HS-27A (cell line): ENCODE measurements at regions not wholly inside any gene's neighbourhood (a gene's known extent, or its start where the extent isn't known, plus 50 kb on each side); places are given as distances from the start of the nearest gene placed in this dataset.

Experiments used
- DNase-seq: peaks from one replicate; pipeline ENCODE4 v3.0.0-alpha.2; 2012; ENCODE audit warnings: low read depth, missing footprints

- no peak for DNase-seq
These were observed 195.3 kb downstream of the NHLRC3 start for GRCh38 chr13:39233519-39233918.

DNA sequence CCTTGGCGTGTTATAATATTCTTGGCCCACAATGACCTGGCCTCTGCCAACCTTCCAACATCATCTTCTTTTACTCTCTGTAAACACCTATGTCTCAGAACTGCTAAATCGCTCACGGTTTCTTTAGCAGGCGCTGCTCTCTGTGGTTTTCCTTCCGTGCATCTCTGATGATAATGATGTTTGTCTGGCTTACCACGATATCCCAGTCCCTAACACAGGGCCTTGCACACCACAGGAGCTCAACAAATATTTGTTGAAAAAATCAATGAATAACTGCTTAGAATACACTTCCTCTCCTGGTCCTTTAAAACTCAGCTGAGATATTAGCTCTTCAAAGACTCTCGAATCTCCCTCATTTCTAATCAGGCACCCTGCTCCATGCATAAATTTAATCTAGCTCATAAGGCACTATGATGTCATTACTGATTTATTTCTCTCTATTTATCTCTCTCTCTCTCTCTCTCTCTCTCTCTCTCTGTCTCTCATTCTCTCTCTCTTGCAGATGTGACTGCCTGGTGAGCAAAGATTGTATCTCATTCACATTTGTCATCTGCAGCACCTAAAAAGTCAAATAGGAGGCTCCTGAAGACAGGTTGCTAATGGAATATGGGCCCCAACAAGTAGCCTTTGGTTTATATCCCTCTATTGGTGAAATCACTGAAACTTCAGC, 206.4 kb downstream of the NHLRC3 start:
- DNase-seq: no peak

GRCh38 chr13:39245688-39246087, 207.4 kb downstream of the NHLRC3 start:
- no peak for DNase-seq

DNA sequence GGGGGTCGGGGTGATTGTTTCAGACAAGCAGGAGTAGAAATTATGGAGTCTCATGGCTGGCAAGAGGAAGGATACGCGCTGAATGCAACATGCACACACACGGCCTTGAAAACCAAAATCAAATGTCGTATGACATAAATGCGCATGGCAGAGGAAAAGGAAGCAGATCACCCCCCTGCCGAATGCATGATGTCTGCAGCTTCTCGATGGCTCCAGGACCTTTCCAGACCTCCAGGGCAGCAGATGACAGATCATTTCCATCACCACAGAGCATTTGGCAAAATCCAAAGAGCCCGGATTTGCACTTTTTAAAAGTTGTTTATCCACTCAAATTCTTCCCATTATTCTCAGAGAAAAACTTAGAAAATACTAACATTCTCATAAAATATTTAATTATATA, 211.7 kb downstream of the NHLRC3 start:
- no peak for DNase-seq

DNA sequence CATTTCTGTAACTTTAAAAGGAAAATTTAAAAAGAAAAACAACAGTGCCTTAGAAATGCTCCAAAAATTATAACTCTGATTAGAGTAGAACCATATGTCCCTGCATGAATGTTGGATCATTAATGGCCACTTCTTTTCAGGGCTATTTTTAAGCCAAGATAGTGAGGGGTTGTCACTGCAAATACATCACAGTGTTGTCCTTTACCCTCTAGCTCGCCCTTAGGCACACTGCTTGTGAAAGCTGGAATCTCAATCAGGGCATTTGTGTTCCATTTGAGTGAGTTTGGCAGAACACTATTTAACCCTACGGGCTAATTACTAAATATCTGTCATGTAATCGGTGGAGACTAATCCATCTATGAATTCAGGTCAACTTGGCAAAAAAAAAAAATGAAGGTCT, 212.2 kb downstream of the NHLRC3 start:
- no peak for DNase-seq

GRCh38 chr13:39251340-39251739, 213.1 kb downstream of the NHLRC3 start:
- no peak for DNase-seq

DNA sequence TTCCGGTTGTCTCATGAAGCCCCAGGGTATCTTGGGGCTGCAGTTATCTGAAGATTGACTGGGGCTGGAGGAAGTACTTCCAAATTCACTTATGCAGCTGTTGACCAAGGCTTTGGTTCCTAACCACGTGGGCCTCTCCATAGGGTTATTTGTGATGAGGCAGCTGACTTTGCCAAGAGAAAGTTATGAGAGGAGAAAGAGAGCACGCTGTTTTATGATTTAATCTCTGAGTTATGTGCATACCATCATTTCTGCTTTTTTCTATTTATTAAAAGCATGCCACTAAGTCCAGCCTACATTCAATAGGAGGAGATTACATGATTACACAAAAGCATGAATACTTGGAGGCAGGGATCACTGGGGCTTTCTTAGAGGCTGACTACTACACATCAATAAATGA, 215.5 kb downstream of the NHLRC3 start:
- DNase-seq: no peak

DNA sequence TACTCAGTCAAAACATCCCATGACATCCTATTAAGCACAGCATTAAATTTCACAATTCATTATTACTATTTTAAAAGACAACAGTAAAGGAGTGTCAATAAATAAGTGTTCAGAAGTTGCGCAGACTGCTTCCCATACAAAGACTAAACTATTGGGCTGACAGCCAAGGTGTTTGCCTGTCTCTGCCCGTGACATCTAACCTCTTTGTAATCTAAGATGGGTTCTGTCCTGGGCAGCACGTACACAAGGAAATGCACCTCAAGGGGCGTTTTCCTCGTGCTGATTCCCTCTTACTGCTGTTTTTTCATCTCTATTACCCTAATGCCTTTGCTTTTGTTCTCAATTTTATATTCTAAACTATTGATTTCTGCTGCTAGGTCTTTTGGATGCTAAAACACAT, 216.3 kb downstream of the NHLRC3 start:
- no peak for DNase-seq

DNA sequence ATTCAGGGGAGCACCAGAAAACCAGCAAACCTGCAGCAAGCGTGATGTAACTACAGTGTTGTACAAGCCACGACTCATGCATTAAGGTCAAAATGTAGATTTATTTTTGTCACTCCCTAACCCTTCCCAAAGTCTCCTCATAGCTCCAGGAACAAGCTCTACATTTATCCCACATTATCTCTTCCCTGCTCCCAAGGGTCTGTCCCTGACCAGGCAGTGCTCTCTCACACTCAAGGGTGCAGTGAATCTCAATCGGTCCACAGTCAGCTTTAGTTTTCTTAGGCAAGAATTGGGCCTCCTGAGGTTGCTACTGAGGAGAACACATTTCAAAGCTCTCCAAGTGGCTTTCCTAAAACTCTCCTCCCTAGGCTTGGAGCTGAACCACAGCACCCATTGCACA, 219.4 kb downstream of the NHLRC3 start:
- no peak for DNase-seq

- no peak for DNase-seq
These were observed 221.3 kb downstream of the NHLRC3 start for GRCh38 chr13:39259371-39260140.

GRCh38 chr13:39263033-39263432, 224.8 kb downstream of the NHLRC3 start:
- DNase-seq: no peak

- no peak for DNase-seq
These were observed 225.3 kb downstream of the NHLRC3 start for GRCh38 chr13:39263531-39263930.

- DNase-seq: no peak
These were observed 228.2 kb downstream of the NHLRC3 start for GRCh38 chr13:39266426-39266825.

DNA sequence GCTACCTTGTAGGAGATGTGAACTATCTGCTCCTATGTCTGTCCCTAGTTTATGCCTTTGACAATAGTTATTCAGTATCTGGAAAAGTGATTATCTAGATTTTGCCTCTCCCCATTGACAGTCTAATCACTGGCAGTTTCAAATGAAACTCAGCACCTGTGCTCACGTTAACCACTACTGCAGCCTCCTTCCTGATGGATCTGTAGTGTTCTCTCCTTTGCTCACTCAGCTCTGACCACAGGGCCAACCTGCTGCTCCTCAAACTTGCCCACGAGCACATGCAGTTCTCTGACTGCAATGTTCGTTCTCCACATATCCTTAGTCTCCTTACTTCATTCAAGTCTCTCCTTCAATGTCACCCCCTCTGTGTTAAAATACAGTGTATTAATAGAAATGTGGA, 230.1 kb downstream of the NHLRC3 start:
- no peak for DNase-seq

GRCh38 chr13:39269004-39269403, 230.7 kb downstream of the NHLRC3 start:
- no peak for DNase-seq

DNA sequence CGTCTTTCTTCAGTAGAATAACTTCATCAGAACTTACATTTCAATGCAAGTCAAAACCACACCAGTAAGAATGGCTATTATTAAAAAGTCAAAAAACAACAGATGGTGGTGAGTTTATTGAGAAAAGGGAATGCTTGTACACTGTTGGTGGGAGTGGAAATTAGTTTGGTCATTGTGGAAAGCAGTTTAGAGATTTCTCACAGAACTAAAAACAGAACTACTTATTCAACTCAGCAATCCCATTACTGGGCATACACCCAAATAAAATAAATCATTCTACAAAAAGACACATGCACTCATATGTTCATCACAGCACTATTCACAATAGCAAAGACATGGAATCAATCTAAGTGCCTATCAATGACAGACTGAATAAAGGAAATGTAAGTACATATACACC, 231.2 kb downstream of the NHLRC3 start:
- DNase-seq: no peak

- DNase-seq: no peak
These were observed 234.7 kb downstream of the NHLRC3 start for GRCh38 chr13:39272994-39273393.

- no peak for DNase-seq
These were observed 235.9 kb downstream of the NHLRC3 start for GRCh38 chr13:39273953-39274738.

DNA sequence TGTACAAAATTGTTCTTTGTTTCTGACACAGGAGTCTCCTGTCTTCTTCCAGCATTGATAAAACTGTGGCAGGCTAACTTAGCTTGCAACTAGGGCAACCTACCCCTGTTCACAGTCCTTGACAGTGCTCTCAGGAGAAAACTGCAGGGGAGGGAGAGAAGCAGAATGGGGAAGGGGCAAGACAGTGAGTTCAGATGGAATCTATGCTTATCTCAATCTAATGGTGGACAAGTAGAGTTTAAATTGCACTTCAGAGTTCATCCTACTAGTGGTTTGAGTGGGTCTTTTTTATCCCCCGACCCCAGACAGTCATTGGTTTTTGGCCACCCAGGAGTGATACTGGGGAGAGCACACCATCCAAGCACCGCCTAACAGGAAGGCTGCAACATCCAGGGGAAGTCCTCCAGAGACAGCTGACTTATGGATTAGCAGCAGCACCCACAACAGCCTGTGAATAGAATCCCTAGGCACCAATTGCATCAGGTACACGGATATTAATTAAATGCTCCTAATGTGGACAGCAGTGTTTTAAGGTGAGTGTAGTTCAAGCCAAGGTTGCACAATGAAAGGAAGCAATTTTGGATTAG, 236.6 kb downstream of the NHLRC3 start:
- DNase-seq: no peak

GRCh38 chr13:39279077-39279476, 240.8 kb downstream of the NHLRC3 start:
- no peak for DNase-seq

- no peak for DNase-seq
These were observed 243.4 kb downstream of the NHLRC3 start for GRCh38 chr13:39281539-39282150.

DNA sequence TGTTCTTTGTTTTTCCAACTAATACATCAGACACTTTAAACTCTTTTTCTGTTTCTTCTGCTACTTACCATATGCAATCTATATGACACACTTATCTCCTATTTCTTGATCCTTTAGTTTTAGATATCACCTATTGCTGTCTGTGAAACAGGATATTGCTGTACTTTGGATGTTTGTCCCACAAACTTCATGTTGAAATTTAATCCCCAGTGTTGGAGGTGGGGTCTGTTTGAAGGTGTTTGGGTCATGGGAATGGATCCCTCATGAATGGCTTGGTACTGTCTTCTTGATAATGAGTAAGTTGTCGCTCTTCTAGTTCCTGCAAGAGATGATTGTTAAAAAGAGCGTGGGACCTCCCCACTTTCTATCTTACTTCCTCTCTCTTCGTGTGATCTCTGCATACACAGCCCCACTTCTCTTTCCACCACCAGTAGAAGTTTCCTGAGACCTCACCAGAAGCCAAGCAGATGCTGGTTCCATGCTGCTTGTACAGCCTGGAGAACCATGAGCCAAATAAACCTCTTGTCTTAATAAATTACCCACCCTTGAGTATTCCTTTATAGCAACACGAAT, 244.2 kb downstream of the NHLRC3 start:
- no peak for DNase-seq
